ENCODE measurements at regions not wholly inside any gene's neighbourhood (a gene's known extent, or its start where the extent isn't known, plus 50 kb on each side); places are given as distances from the start of the nearest gene placed in this dataset.

GRCh38 chr1:213604477-213604876 is 383.3 kb upstream of the PROX1 start:
- no peaks in the 10 kb centered on the region for H3K4me1 ChIP-seq
- H3K9me3 ChIP-seq = no peaks in the 10 kb centered on the region
- DNase-seq = peak in 1 of 2 donors; percentile 40
- no peak for ATAC-seq (ENCODE audit: low FRiP score in 2 of 2)
- 89 to 96% methylated on average over 4 of the region's 4 CpGs for WGBS, 2 donors
- no peak for TF ChIP-seq EP300 (IDR thresholded peaks at IDR 0.05)
- TF ChIP-seq POLR2A (IDR thresholded peaks at IDR 0.05) = no peak
- TF ChIP-seq CTCF (IDR thresholded peaks at IDR 0.05) = no peak
- TF ChIP-seq POLR2AphosphoS5 (IDR thresholded peaks at IDR 0.05) = no peak
- no peak overlapping the region for H3K27ac ChIP-seq
- H3K36me3 ChIP-seq = no peaks in the 10 kb centered on the region
- no peaks in the 10 kb centered on the region for H3K27me3 ChIP-seq
- H3K4me3 ChIP-seq = no peak overlapping the region

- TF ChIP-seq POLR2A (IDR thresholded peaks at IDR 0.05) = no peak
- no peak for TF ChIP-seq CTCF (IDR thresholded peaks at IDR 0.05)
- TF ChIP-seq EP300 (IDR thresholded peaks at IDR 0.05) = no peak
- ATAC-seq (ENCODE audit: low FRiP score in 2 of 2) = no peak
- no peaks in the 10 kb centered on the region for H3K27me3 ChIP-seq
These were observed 382.0 kb upstream of the PROX1 start for GRCh38 chr1:213605732-213606131.

GRCh38 chr1:213606252-213606820 is 381.4 kb upstream of the PROX1 start:
- TF ChIP-seq POLR2AphosphoS5 (IDR thresholded peaks at IDR 0.05) (no peak), CTCF (IDR thresholded peaks at IDR 0.05) (no peak), POLR2A (IDR thresholded peaks at IDR 0.05) (no peak), EP300 (IDR thresholded peaks at IDR 0.05) (no peak)
- H3K4me3 ChIP-seq = no peak overlapping the region
- no peaks in the 10 kb centered on the region for H3K9me3 ChIP-seq
- H3K27ac ChIP-seq = no peak overlapping the region
- no peak for DNase-seq
- WGBS, 2 donors = 33 to 53% methylated on average over 5 of the region's 5 CpGs
- no peak for ATAC-seq (ENCODE audit: low FRiP score in 2 of 2)
- no peaks in the 10 kb centered on the region for H3K27me3 ChIP-seq
- no peaks in the 10 kb centered on the region for H3K36me3 ChIP-seq
- no peaks in the 10 kb centered on the region for H3K4me1 ChIP-seq

More at GRCh38 chr1:213605732-213606131, 382.0 kb upstream of the PROX1 start:
- WGBS, 2 donors = 56 to 60% methylated on average over 9 of the region's 9 CpGs
- Histone ChIP-seq H3K4me1 (no peaks in the 10 kb centered on the region), H3K4me3 (no peak overlapping the region), H3K9me3 (no peaks in the 10 kb centered on the region), H3K36me3 (no peaks in the 10 kb centered on the region), H3K27ac (no peak overlapping the region)
- DNase-seq = no peak

GRCh38 chr1:213613549-213613948 is 374.2 kb upstream of the PROX1 start:
- ATAC-seq (ENCODE audit: low FRiP score in 2 of 2) = no peak
- no peak for TF ChIP-seq CTCF (IDR thresholded peaks at IDR 0.05)
- TF ChIP-seq POLR2A (IDR thresholded peaks at IDR 0.05) = no peak
- TF ChIP-seq POLR2AphosphoS5 (IDR thresholded peaks at IDR 0.05) = no peak
- TF ChIP-seq EP300 (IDR thresholded peaks at IDR 0.05) = no peak

GRCh38 chr1:213615226-213615916 is 372.4 kb upstream of the PROX1 start:
- Histone ChIP-seq H3K4me3 (no peak overlapping the region), H3K27ac (no peak overlapping the region), H3K27me3 (no peaks in the 10 kb centered on the region), H3K36me3 (no peaks in the 10 kb centered on the region), H3K4me1 (no peaks in the 10 kb centered on the region), H3K9me3 (no peaks in the 10 kb centered on the region)
- DNase-seq = no peak
- TF ChIP-seq CTCF (IDR thresholded peaks at IDR 0.05) (no peak), POLR2AphosphoS5 (IDR thresholded peaks at IDR 0.05) (no peak), POLR2A (IDR thresholded peaks at IDR 0.05) (no peak), EP300 (IDR thresholded peaks at IDR 0.05) (no peak)
- WGBS, 2 donors = 68 to 69% methylated on average over 4 of the region's 4 CpGs
- ATAC-seq (ENCODE audit: low FRiP score in 2 of 2) = no peak

More at GRCh38 chr1:213613549-213613948, 374.2 kb upstream of the PROX1 start:
- H3K36me3 ChIP-seq = no peaks in the 10 kb centered on the region
- H3K4me3 ChIP-seq = no peak overlapping the region
- H3K9me3 ChIP-seq = no peaks in the 10 kb centered on the region
- H3K4me1 ChIP-seq = no peaks in the 10 kb centered on the region
- 76 to 92% methylated on average over 2 of the region's 2 CpGs for WGBS, 2 donors
- no peak overlapping the region for H3K27ac ChIP-seq
- H3K27me3 ChIP-seq = no peaks in the 10 kb centered on the region
- DNase-seq = no peak
